ENCODE measurements at regions not wholly inside any gene's neighbourhood (a gene's known extent, or its start where the extent isn't known, plus 50 kb on each side); places are given as distances from the start of the nearest gene placed in this dataset.

DNA sequence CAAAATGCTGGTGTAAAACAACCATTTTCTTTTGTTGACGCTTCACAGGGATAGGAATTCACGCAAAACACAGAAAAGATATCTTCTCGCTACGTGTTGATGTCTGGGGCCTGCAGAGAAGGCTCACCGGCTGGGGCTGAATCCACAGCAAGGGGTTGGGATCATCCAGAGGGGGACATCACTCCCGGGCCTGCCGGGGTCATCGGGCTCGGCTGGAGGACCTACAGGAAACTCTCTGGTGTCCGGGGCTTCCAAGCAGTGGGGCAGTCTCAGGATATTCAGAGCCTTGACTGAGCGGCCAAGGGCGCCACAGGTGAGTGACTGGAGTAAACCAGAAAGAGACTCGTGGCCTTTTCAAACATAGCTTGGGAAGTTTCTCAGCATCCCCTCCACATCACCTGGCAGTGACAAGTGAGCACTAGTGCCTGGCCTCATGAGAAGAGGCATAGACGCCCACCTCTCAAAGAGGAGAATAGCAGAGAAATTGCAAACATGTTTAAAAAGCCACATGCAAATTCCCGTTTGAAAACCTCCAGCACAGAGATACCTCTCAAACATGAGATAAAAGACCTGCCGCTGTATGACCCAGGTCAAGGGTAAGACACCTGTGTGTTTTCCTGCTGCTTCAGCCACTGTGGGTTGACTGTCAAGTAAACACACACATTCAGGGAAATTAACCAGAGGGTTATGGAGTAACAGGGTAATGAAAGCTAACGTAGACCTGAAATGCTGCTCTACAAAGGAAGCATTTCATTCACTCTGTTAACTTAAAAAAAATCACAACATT lies 50.8 kb upstream of the SIMC1 start:
- peaks cover 8 to 9% of the 10 kb centered on the region in 2 donors for H3K4me1 ChIP-seq
- TF ChIP-seq POLR2A (IDR thresholded peaks at IDR 0.05) = no peak
- TF ChIP-seq, protein P1, sequence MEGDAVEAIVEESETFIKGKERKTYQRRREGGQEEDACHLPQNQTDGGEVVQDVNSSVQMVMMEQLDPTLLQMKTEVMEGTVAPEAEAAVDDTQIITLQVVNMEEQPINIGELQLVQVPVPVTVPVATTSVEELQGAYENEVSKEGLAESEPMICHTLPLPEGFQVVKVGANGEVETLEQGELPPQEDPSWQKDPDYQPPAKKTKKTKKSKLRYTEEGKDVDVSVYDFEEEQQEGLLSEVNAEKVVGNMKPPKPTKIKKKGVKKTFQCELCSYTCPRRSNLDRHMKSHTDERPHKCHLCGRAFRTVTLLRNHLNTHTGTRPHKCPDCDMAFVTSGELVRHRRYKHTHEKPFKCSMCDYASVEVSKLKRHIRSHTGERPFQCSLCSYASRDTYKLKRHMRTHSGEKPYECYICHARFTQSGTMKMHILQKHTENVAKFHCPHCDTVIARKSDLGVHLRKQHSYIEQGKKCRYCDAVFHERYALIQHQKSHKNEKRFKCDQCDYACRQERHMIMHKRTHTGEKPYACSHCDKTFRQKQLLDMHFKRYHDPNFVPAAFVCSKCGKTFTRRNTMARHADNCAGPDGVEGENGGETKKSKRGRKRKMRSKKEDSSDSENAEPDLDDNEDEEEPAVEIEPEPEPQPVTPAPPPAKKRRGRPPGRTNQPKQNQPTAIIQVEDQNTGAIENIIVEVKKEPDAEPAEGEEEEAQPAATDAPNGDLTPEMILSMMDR (IDR thresholded peaks at IDR 0.05) = no peak
- no peak overlapping the region for H3K4me3 ChIP-seq (replicated peaks in 1 of 3)
- no peaks in the 10 kb centered on the region for H3K36me3 ChIP-seq
- intact Hi-C loops (cut with DNase I) = no loop called here
- H3K27me3 ChIP-seq = no peaks in the 10 kb centered on the region
- WGBS, 2 donors = 66 to 68% methylated on average over 17 of the region's 17 CpGs
- DNase-seq = no peak
- H3K9me3 ChIP-seq = no peaks in the 10 kb centered on the region
- H3K27ac ChIP-seq = no peak overlapping the region

DNA sequence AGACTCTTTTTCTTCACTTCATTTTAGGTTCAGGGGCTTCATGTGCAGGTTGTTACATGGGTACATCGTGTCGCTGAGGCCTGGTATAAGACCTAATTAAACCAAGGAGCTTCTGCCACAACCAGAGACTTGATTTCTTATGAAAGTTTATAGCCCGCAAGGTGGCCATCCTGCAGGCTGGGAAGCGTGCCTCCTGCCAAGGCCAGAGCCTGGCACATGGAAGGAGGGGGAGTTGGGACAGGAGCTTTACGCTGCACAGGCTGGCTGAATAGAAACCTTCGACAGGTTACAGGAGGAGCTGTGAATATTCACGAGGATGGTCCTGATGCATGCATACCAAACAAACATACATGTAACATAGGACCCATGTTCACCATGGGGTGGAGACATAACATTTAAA lies 50.1 kb upstream of the SIMC1 start:
- Histone ChIP-seq H3K4me1 (peaks cover 7% of the 10 kb centered on the region in 2 donors), H3K9me3 (no peaks in the 10 kb centered on the region), H3K27me3 (no peaks in the 10 kb centered on the region), H3K36me3 (no peaks in the 10 kb centered on the region), H3K27ac (no peak overlapping the region), H3K4me3 (replicated peaks in 1 of 3) (no peak overlapping the region)
- no peak for TF ChIP-seq POLR2A (IDR thresholded peaks at IDR 0.05)
- TF ChIP-seq, protein P1 (IDR thresholded peaks at IDR 0.05) = no peak
- DNase-seq = no peak
- WGBS, 2 donors = 88 to 96% methylated on average over 7 of the region's 7 CpGs
- intact Hi-C loops (cut with DNase I) = no loop called here
